Hematopoietic multipotent progenitor cell treated with erythropoietin and hydrocortisone succinate and interleukin-3 and kit ligand, for 6 days (in vitro differentiated cells): ENCODE measurements at regions not wholly inside any gene's neighbourhood (a gene's known extent, or its start where the extent isn't known, plus 50 kb on each side); places are given as distances from the start of the nearest gene placed in this dataset.

Source experiments
- DNase-seq: peaks from one replicate; pipeline ENCODE4 v3.0.0-alpha.2; 2015

- DNase-seq, result no peak
Observed at GRCh38 chr12:107415834-107416233, 269.8 kb upstream of the PWP1 start.

DNA sequence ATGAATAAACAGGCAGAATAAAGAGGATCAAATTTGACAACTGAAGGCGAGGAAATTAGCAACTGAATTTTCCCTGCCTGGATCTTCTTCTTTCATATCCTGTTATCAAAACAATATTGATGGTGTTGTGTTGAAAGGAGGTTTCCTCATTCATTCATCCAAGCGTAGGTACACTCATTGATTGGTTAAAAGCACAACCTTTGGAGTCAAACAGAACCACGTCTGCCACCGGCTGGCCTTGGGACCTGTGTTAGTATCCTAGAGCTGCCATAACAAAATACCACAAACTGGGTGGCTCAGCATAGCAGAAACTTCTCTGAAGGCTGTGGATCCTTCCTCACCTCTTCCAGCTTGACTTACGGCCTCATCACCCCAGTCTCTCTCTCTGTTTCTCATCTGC is 268.6 kb upstream of the PWP1 start:
- no peak for DNase-seq

GRCh38 chr12:107418981-107419380 is 266.6 kb upstream of the PWP1 start:
- no peak for DNase-seq

DNA sequence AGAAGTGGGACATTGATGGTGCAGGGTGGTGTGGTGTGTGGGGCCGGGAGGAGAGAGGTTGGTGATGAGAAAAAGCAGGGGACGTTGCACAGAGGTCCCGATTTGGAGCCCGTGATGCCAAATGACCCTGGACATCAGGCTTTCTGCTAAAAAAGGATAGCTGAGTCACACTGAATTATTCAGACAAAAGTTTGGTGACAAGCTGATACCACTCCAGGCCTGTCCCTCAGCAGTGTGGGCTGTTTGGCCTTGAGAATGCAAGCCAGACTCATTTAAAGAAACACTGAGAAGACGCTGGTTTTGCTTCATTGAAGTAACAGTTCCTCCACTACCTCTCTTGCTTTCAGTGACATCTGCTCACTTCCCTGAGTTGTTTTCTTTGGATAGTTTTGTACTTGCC is 262.1 kb upstream of the PWP1 start:
- DNase-seq, result no peak

- DNase-seq, result no peak
Observed at GRCh38 chr12:107429006-107429705, 256.4 kb upstream of the PWP1 start.

DNA sequence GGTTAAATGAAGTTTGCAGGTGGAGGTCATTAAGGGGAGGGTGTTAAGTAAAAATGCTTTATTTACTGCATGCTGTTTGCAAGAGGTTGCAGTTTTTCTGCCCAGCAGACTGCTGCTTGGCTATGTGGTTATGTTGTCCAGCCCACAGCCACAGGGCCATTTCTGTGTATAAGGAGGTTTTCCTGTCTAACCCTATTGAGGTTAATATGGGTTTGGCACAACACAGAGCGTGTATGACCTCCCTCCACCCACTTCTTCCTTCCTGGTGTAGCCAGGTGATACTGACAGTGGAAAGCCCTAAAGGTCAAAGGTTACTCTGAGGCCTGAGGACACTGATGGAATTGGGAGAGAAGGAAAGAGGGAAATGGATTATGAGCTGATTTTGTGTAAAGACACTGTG is 253.7 kb upstream of the PWP1 start:
- no peak for DNase-seq

DNA sequence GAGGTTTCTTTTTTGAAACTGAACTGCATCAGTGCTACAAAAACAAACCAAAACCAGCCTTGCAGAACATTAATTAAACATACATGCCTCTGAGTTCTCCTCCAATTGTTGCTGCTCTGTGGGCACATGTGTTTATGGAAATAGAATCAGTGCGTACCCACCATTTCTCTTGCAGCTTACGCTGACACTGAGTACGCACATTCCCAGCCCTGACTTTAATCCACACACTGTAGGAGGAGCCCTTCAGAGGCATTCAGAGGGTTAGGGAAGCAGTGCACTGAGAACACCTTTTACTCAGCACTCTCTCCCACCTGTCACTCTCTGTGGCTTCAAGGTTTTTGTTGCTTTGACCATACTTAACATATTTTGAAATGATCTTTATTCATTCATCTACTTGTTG is 250.5 kb upstream of the PWP1 start:
- no peak for DNase-seq

GRCh38 chr12:107435520-107435919 is 250.1 kb upstream of the PWP1 start:
- peak; percentile 23 for DNase-seq

DNA sequence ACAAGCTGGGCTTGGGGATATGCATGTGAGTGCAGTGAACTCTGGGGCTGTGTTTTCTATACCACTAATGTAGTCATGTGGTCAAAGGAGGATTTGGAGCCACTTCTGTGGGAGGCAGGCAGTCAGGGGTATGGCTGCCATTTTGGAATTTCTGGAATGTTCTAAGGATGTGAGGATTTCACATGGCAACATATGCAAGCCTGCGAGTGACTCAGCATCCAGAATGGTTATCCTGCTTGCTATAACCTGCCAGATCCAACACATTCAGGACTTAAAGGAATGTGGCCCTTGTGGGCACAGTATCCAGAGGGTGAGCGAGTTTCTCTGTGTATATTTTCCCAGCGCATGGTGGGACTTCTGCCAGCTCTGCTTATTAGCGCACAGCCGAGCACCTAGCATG is 249.2 kb upstream of the PWP1 start:
- DNase-seq, result no peak

DNA sequence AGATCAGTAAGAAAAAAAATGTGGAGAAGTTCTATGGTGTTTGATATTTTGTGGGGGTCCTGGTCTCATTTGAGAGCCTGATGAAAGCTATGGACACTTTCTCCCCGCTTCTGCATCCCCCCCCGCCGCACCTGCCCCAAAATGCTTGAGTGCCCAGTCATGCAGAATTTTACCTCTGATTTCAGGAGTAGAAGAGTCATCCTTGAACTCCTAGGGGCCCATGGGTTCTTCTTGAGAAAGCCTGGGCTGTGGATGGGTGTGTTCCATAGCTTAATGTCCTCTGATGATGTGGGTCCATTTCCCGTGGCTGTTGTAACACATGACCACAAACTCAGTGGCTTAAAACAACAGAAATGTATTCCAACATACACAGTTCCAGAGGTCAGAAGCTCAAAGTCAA is 248.8 kb upstream of the PWP1 start:
- no peak for DNase-seq

- no peak for DNase-seq
Observed at GRCh38 chr12:107437954-107438353, 247.6 kb upstream of the PWP1 start.

DNA sequence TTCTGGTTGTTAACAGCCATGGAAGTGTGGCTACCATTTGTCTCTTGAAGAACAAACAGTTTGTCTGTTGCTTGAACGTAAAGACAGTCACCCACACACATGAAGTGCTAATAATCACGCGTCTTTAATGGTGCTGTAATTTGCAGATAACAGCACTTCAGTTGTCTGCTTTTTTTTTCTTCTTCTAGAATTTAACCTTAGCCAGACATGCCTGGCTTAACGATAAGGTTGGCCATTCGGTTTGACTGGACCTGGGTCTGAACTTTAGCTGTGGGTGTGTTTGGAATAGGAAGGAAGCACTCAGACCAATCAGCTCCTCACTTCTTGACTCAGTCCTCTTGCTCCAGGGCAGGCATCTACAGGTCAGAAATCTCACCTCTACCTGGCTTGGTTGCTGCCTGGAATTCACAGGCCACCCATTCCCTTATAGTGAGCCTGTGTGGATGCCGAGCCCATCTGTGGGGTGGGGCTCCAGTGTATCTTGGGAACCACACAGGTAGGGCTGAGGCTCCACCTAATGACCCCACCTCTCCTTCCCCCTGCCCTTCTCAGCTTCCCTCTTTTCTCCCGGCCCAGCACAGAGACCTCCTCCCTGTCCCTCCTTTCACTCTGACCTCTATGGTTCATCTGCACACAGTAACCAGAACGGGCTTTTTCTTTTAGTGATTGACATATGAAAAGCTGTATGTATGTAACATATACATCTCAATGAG is 246.4 kb upstream of the PWP1 start:
- peak; percentile 58 for DNase-seq

DNA sequence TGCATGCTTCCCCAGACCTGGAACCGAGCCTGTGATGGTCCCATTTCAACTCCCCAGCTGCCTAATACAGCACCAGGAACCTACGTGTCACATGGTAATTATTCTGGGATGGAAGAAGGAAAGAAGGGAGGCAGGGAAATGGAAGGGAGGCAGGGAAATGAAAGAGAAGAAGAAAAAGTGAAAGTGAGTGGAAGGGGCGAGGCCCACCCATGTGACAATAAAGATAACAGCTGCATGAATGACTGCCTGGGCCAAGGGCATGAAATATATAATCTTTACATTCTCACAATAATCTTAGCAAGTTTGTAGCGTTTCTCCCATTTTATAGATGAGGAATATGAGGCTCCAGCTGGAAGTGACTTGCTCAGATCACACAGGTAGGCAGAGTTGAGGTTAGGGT is 245.0 kb upstream of the PWP1 start:
- peak; percentile 64 for DNase-seq

DNA sequence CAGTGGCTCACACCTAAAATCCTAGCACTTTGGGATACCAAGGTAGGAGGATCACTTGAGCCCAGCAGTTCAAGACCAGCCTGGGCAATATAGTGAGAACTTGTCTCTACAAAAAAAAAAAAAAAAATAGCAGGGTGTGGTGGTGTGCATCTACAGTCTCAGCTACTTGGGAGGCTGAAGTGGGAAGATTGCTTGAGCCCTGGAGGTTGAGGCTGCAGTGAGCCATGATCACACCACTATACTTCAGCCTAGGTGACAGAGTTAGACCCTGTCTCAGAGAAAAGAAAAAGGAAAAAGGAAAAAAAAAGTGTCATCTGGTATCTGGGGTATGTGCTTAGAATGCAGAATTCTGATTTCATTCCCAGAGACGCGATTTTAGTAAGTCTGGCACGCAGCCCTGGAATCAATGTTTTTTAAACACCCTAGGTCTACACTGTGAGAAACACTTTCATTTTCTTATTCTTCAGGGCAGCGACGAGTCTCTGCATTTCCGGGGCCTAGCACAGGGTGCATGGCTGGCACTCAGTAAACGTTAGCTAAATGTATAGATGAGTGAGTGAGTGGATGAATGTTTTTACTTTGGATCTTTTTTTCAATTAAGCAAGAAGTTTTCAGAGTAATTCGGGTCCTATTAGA is 243.8 kb upstream of the PWP1 start:
- no peak for DNase-seq

- no peak for DNase-seq
Observed at GRCh38 chr12:107442326-107442987, 243.1 kb upstream of the PWP1 start.

DNA sequence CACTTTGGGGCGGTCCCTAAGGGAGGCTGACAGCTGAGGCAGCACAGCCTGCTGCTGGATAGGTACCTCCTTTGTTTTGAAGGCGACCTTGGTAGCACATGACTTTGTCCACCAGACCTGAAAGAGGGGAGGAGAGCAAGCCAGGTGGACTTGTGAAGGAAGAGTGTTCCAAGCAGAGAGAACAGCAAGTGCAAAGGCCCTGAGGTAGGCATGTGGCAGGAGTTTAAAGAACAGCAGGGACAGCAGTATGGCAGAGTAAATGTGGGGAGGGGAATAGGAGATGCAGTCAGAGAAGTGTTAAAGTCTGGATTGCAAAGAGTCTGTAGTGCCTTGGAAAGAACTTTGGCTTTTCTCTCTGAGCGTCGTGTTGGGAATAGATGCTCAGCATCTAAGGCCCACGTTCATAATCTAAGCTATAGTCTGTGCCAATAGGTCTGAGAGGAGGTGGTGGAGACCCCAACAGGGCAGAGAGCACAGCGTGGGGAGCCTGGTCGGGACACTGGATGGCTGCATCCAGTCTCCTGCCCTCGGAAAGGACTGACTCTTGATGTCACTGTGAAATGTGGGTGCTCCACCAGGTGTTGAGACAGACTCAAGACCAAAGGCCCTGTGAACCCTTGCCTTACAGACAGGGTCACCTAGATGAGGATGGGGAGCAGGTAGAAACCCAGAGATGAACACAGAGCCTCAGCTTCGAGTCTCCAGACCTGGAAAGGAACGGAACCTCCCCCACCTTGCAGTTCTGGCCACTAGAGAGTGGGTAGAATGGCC is 242.1 kb upstream of the PWP1 start:
- DNase-seq, result no peak

DNA sequence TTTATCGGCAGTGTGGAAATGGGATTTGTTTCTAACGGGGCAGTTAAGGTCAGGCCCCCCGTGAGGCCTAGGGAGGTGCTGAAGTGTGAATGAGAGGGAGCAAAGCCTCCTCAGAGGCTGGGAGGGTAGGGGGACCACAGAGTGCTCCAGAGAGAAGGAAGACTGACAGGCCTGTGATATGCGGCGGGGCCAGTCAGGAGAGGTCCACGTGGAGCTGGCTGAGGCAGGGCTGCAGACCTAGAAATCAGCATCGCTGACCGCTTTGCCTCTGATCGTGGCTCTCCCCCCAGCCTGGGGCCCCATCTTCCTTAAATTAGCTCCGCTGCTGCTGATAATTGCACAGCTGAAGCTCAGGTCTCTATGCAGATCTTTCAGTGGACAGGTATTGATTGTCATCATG is 240.8 kb upstream of the PWP1 start:
- DNase-seq, result no peak

DNA sequence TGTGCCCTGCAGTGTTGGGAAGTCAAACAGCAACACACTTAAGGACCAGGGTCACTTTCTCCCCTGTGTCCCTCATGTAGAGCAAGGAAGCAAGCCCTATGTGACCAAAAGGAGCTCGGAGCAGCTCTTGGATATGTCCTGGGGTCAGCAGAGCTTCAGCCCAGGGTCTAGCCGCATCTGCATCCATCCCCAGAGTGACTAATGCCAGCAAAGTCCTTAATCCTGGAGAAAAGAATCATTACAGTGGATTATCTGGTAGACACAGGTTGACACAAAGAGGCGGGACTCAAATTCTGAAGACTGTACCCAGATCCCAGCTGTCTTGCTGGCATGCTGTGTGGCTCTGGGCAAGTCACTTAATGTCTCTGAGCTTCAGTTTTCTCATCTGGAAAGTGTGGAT is 239.1 kb upstream of the PWP1 start:
- DNase-seq, result no peak

DNA sequence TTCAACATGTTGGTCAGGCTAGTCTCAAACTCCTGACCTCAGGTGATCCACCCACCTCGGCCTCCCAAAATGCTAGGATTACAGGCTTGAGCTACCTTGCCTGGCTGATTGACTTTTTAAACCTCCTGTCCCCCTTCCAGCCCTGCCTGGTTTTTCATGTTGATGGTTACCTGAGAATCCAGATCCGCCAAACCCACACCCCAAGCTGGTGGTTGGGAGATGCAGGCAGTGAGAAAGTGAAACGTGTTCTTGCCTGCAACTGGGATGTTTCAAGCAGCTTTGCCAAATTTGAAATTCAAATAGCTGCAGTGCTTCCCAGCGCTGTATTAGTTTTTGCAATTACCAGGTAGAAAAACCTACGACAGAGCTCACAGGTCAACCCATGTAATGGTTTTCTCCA is 238.3 kb upstream of the PWP1 start:
- DNase-seq, result no peak

DNA sequence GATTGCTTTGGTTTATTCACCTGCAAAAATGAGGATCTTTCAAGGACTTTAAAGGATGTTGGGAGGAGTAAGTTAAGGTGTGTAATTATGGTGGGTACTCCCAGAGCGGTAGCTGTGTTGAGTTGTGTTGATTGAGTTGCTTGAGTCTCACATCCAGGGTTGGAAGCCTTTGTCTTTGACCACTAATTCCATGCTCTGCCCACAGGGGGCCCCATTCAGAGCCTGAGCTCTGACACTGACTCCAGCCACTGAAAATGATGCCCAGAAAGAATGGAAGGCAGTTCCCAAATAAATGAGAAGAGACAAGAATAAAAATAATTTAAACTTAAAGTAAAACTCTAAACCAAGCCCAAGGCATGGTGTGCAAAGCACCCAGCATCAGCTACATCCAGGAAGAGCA is 237.4 kb upstream of the PWP1 start:
- DNase-seq, result peak; percentile 24

DNA sequence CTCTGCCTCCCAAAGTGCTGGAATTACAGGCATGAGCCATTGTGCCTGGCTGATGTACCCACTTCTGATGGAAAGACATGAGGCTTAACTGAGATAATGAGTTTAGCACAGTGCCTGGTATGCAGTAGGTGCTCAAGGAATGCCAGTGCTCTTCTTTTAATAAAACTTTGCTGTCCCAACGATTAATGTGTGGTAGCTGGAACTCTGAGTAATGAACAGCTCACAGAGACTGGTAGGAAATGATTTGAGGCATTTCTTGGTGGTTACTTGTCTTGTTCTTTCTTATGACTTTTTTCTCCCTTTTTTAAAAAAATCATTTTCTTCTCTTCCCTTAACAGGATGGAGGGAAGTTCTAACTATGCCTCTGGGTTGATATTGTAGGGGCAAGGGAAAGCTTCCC is 235.7 kb upstream of the PWP1 start:
- no peak for DNase-seq

DNA sequence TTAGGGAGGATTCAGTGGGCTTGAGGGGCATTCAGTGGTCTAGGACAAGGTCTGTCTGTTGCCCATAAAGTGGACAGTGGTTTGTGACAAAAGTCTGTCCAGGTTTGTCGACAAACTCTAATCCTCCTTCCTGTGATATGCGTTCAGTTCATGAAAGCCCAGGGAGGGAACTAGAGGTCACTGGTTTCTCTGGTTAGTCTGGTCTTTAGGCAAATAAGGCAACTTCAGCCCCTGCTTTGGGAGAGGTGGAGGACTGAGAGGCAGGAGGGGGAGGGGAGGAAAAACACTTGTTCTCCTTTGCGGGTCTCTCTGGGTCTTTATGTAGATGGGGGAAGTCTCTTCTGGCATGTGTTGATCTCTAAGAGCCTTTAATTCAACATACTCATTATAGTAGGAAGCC is 235.1 kb upstream of the PWP1 start:
- no peak for DNase-seq

DNA sequence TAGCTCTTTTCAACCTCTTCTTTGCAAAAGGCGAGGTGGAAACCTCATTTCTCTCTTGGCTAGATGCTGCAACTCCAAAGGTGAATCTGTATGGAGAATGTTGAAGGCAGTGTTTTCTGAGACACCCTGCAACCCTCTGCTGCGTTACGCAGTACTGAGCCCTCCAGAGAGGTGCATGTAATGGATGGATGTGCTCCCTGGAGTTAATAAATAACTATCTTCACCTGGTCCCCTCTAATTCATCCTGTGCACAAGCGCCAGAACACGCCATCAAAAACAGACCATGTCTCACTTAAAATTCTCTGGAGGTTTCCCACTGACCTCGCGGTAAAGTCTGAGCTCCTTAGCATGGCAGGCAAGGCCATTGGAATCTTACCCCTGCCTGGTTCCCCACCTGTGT is 234.4 kb upstream of the PWP1 start:
- no peak for DNase-seq
